ENCODE measurements at regions not wholly inside any gene's neighbourhood (a gene's known extent, or its start where the extent isn't known, plus 50 kb on each side); places are given as distances from the start of the nearest gene placed in this dataset.

DNA sequence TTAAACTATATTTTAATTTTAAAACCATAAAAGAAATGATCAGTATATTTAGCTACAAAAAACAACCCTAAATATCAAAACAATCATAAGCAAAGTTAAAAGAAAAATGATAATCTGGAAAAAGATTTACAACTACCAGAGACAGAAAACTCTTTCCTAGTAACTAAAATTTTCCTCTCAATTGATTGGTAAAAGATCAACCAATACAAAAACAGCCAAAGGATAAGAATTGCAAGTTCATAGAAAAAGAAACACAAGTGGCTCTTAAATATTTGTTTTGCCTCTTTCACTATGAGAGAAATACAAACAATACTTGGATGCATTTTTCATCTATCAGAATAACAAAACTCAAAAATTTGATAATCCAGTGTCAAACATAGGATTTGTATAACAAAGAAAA, 101.8 kb upstream of the ZC3H15 start:
- TF ChIP-seq, protein P1, sequence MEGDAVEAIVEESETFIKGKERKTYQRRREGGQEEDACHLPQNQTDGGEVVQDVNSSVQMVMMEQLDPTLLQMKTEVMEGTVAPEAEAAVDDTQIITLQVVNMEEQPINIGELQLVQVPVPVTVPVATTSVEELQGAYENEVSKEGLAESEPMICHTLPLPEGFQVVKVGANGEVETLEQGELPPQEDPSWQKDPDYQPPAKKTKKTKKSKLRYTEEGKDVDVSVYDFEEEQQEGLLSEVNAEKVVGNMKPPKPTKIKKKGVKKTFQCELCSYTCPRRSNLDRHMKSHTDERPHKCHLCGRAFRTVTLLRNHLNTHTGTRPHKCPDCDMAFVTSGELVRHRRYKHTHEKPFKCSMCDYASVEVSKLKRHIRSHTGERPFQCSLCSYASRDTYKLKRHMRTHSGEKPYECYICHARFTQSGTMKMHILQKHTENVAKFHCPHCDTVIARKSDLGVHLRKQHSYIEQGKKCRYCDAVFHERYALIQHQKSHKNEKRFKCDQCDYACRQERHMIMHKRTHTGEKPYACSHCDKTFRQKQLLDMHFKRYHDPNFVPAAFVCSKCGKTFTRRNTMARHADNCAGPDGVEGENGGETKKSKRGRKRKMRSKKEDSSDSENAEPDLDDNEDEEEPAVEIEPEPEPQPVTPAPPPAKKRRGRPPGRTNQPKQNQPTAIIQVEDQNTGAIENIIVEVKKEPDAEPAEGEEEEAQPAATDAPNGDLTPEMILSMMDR (IDR thresholded peaks at IDR 0.05; ENCODE audit: low read depth, low read length): no peak
- no peak for TF ChIP-seq MYC (IDR thresholded peaks at IDR 0.05; ENCODE audit: low read depth, low read length)
- no peak for TF ChIP-seq MAX (IDR thresholded peaks at IDR 0.05; ENCODE audit: low read depth, low read length)
- no peak for TF ChIP-seq POLR2A (IDR thresholded peaks at IDR 0.05; ENCODE audit: extremely low read depth, insufficient read length)
